Neuron (in vitro differentiated cells): ENCODE measurements at regions not wholly inside any gene's neighbourhood (a gene's known extent, or its start where the extent isn't known, plus 50 kb on each side); places are given as distances from the start of the nearest gene placed in this dataset.

ENCODE experiments used
- H2AFZ ChIP-seq: one replicate; pipeline ENCODE4 v1.6.1; 2013; ENCODE audit warnings: low read depth, mild to moderate bottlenecking, inconsistent platforms, low read length, moderate library complexity
- H3K27me3 ChIP-seq: one replicate; pipeline ENCODE4 v1.6.1; 2013; ENCODE audit warnings: low read length; ENCODE audit not compliant: insufficient read depth
- H3K36me3 ChIP-seq: one replicate; pipeline ENCODE4 v1.6.1; 2013; ENCODE audit warnings: low read length; ENCODE audit not compliant: insufficient read depth
- H3K4me1 ChIP-seq: one replicate; pipeline ENCODE4 v1.6.1; 2013; ENCODE audit warnings: low read length; ENCODE audit not compliant: insufficient read depth
- H3K4me3 ChIP-seq: 2 replicates; pipeline ENCODE4 v1.5.1; 2013; ENCODE audit warnings: mild to moderate bottlenecking, low read length, moderate library complexity
- H3K9me3 ChIP-seq: one replicate; pipeline ENCODE4 v1.6.1; 2013; ENCODE audit warnings: low read length

DNA sequence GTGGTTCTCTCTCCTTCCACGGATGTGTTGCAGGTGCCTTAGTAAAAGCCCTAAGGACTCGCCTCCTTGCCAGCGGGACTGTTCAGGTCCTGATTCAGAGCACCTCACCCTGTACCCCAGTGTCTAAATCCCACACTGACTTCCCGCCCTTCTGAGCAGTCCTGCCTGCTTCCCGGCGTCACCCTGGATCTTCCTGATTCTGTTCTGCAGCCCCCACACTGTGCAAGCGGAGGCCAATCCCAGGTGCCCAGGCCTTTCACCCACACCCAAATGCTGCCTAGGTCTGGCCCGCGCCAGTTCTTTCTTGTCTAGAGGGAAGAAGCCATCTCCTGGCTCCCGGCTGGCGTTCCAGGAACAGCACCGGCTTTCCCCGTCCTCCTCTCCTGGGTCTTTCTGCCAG is 95.9 kb upstream of the GALNT2 start:
- Histone ChIP-seq H3K4me3 (no peak overlapping the region), H3K9me3 (no peaks in the 10 kb centered on the region), H3K36me3 (no peaks in the 10 kb centered on the region)

DNA sequence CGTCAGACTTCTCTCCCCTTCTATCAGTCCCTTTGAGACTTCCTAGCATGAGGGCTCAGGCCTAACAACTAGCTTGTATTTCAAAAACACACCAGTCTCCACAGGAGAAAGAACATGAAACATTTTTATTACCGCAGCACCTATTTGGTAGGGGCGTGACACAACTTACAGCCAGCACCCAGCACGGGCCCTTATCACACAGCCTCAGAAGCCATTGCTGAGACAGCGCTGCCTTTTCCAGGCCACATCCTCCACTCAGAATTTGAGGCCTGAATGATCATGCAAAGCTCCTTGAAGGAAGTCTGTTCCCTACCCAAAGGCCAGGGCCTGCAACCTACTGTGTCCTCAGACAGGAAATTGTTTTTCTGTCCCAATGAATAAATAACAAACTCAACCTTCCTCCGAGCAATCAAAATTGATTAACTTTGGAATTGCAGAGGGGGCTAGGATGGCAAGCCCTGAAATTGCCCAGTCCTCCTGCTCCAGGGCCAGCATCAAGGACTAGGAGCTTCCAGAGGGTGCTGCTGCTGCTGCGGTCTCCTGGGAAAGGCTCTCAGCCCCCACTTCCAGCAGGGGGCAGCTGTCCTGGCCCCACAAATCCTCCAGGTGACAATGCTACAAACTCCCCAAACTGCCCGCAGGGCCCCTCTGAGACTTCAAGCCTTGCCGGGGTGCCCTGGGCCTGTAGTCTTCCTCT is 94.3 kb upstream of the GALNT2 start:
- no peak overlapping the region for H3K4me3 ChIP-seq
- no peaks in the 10 kb centered on the region for H3K36me3 ChIP-seq

More for the DNA sequence above, 95.9 kb upstream of the GALNT2 start:
- no peak overlapping the region for H2AFZ ChIP-seq
- H3K27me3 ChIP-seq, result no peaks in the 10 kb centered on the region
- H3K4me1 ChIP-seq, result no peaks in the 10 kb centered on the region

DNA sequence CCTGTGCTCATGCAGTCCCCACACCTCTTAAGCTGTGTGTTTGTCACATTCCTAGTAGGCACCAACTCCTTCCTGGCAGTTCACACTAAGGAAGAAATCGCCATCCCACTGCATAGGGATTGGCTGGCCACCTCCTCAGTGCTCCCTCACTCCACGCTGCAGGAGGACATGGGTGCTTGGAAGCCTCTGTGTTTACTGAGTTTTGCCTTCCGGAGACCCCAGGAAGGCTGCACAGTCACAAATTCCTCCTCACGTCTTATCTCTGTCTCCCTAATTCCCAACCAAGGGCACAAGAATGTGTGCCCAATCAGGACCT is 93.8 kb upstream of the GALNT2 start:
- Histone ChIP-seq H3K4me1 (no peaks in the 10 kb centered on the region), H3K4me3 (no peak overlapping the region)

More for the DNA sequence above, 94.3 kb upstream of the GALNT2 start:
- Histone ChIP-seq H3K27me3 (no peaks in the 10 kb centered on the region), H3K4me1 (no peaks in the 10 kb centered on the region), H2AFZ (no peak overlapping the region), H3K9me3 (no peaks in the 10 kb centered on the region)

DNA sequence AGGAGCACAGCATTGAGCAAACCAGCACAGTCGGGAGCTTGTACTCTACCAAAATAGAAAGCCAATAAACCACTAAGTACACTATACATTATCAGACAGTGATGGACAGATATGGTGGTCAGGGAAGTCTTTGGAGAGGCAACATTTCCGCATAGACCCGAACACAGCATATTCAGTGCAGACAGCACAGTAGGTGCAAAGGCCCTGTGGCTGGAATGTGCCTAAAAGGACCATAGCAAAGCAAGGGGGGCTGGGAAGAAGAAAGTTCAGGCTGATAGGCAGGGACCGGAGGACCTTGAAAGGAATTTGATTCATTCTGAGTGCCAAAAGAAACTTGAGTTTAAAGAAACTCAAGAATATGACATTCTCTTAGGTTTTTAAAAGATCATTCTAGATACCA is 92.0 kb upstream of the GALNT2 start:
- Histone ChIP-seq H3K9me3 (no peaks in the 10 kb centered on the region), H2AFZ (no peak overlapping the region), H3K4me3 (no peak overlapping the region), H3K36me3 (no peaks in the 10 kb centered on the region), H3K4me1 (no peaks in the 10 kb centered on the region), H3K27me3 (no peaks in the 10 kb centered on the region)

More for the DNA sequence above, 93.8 kb upstream of the GALNT2 start:
- H2AFZ ChIP-seq, result no peak overlapping the region
- no peaks in the 10 kb centered on the region for H3K36me3 ChIP-seq
- H3K9me3 ChIP-seq, result no peaks in the 10 kb centered on the region
- no peaks in the 10 kb centered on the region for H3K27me3 ChIP-seq

DNA sequence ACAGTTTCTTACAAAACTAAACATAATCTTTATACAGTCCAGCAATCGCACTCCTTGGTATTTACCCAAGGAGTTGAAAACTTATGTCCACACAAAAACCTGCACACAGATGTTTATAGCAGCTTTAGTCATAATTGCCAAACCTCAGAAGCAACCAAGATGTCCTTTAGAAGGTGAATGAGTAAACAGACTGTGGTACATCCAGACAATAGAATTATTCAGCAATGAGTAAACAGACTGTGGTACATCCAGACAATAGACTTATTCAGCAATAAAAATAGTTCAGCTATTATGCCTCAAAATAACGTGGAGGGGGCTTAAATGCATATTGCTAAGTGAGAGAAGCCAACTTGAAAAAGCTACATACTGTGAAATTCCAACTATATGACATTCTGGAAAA is 87.0 kb upstream of the GALNT2 start:
- H3K36me3 ChIP-seq, result no peaks in the 10 kb centered on the region
- no peak overlapping the region for H2AFZ ChIP-seq
- no peak overlapping the region for H3K4me3 ChIP-seq
- H3K27me3 ChIP-seq, result peaks cover 7% of the 10 kb centered on the region
- H3K9me3 ChIP-seq, result no peaks in the 10 kb centered on the region
- H3K4me1 ChIP-seq, result no peaks in the 10 kb centered on the region

DNA sequence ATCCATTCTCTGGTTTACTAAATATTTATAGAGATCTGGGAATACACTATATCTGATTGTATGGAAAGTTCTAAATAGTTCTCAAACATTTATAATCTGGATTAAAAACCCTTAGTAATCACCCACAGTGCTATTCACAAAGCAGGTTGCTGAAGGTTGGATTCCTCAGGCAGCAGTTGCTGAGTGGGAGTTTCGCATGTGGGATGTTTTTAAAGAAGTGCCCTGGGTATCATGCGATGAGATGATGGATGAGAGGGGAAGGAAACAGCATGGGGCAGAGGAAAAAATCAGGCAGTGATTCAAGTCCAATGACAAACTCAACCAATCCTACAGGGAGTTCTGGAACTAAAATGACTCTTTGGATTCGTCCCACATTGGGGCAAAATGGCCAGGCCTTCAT is 85.3 kb upstream of the GALNT2 start:
- no peak overlapping the region for H2AFZ ChIP-seq
- no peaks in the 10 kb centered on the region for H3K36me3 ChIP-seq
- H3K4me1 ChIP-seq, result no peaks in the 10 kb centered on the region
- H3K9me3 ChIP-seq, result no peaks in the 10 kb centered on the region
- H3K27me3 ChIP-seq, result peaks cover 10% of the 10 kb centered on the region
- H3K4me3 ChIP-seq, result no peak overlapping the region

DNA sequence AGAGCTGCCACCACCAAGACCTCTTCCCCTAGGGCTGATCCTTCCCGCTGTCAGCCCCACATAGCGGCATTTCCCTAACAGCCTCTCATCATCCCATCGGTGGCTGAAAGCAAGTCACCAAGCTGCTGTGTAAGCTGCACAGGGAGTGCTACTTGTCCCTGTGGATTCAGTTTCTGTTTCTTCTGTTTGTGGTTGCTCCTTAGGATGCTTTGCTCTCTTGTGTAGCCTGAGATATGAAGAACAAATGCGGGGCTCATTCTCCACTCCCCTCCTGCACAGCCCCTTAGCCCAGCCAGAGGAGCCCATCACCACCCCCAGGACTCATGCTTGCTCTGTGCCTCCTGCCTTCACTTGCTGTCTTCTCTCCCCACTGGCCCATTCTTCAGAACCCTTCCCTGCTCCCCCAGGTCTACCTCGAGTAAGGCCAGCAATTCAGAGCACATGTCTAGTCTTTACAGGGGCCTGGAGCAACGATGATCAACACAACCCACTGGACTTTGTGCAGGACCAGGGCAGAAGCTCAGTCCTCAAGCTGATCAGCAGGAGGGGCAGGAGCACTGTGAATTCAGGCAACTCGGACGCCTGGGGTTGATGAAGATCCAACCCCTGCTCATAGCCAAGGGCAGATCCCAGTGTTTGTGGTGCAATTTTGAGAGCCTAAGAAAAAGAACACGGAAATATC is 82.6 kb upstream of the GALNT2 start:
- H3K4me3 ChIP-seq, result no peak overlapping the region

DNA sequence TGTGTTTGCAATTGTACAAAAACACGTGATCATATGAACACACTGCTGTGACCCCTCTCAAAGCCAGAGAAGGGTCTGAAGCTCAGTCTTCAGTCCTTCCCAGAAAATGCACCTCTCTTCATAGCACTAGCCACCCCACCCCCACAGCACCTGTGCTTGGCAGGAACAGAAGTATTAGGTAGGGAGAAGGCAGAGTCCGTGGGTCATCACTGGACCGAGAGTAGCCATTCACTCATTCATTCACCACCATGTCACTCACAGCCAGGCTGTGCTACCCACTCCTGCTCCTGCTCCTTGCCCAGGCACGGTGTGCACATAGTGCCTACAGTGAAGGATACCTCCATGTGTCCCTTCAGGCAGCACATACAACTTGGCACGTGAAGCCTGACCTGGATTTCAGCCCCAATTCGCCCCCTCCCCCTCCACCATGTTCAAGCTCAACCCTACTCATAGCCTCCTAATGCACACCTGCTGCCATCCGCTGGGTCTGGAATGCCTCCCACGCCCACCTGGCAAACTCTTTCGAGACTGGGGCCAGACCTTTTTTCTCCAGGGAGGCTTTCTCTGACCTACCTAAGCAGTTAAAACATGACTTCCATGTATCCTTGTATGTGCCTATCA is 81.9 kb upstream of the GALNT2 start:
- H3K27me3 ChIP-seq, result peaks cover 10% of the 10 kb centered on the region
- no peaks in the 10 kb centered on the region for H3K4me1 ChIP-seq
- no peaks in the 10 kb centered on the region for H3K9me3 ChIP-seq
- H2AFZ ChIP-seq, result no peak overlapping the region
- H3K36me3 ChIP-seq, result no peaks in the 10 kb centered on the region
- H3K4me3 ChIP-seq, result no peak overlapping the region

More for the DNA sequence above, 82.6 kb upstream of the GALNT2 start:
- Histone ChIP-seq H3K4me1 (no peaks in the 10 kb centered on the region), H3K36me3 (no peaks in the 10 kb centered on the region), H3K9me3 (no peaks in the 10 kb centered on the region), H2AFZ (no peak overlapping the region), H3K27me3 (peaks cover 10% of the 10 kb centered on the region)

DNA sequence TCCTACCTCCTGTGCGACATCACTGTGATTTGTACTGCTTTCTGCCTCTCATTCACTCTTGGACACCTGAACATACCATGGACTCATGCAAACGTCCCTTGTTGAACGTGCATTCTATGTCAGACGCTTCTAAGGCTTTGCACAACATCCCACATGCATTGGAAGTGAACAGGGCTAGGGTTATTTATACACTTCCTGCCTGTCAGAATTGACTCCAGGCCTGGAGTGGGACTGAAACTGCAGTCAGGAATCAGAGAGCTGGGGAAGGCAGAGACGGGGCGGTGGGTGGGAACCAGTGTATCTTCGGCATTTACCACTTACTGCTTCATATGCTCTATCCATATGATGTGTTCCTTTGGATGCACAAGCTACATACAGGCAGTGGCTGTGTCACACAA is 81.4 kb upstream of the GALNT2 start:
- H3K27me3 ChIP-seq, result peaks cover 10% of the 10 kb centered on the region
- no peaks in the 10 kb centered on the region for H3K9me3 ChIP-seq
- H3K36me3 ChIP-seq, result no peaks in the 10 kb centered on the region
- H2AFZ ChIP-seq, result no peak overlapping the region
- H3K4me3 ChIP-seq, result no peak overlapping the region
- H3K4me1 ChIP-seq, result no peaks in the 10 kb centered on the region

DNA sequence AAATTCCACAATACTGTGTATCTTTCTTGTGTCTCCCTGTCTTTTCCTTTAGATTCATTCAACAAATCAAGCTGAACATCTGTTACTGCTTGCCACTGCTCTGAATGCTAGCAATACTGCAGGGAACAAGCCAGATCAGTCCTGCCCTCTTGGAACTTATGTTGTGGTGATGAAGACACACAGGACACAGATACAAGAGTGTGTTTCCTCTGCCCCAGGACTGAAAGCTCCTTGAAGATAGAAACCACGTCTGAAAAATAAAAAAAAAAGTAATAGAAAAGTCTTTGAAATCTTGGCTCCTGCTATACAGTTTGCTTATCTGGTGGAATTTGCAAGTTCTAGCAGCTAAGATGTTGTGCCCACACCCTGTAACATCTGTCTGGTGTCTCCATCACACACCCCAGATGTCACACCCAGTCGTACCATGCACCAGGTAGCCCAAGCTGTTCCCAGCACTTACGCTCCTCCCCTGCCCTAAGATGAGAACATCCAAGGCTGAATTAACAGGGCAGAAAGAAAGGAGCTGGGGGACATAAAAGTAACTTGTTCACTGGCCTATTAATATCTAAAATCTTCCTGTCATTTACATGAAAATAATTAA is 80.2 kb upstream of the GALNT2 start:
- Histone ChIP-seq H2AFZ (no peak overlapping the region), H3K27me3 (peaks cover 10% of the 10 kb centered on the region), H3K4me3 (no peak overlapping the region), H3K4me1 (no peaks in the 10 kb centered on the region), H3K9me3 (no peaks in the 10 kb centered on the region), H3K36me3 (no peaks in the 10 kb centered on the region)

DNA sequence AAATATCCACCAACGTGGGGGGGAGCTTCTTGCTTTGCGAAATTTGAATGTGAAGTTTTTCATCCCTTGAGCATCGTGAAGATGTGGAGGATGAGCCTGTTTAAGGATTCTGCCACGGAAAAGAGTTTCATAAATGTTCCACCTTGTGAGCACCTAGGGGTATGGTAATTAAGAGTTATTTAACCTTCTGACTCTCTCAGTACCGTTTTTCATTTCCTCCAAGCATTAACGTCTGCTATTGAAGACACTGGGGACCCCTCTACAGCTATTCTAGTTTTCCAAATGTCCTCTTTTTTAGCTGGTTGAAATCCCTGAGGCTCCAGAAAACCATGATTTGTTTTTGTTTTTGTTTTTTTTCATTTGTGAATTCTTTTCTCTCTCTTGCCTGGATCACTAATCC is 79.1 kb upstream of the GALNT2 start:
- Histone ChIP-seq H2AFZ (no peak overlapping the region), H3K4me1 (no peaks in the 10 kb centered on the region), H3K27me3 (peaks cover 3% of the 10 kb centered on the region), H3K4me3 (no peak overlapping the region), H3K9me3 (no peaks in the 10 kb centered on the region), H3K36me3 (no peaks in the 10 kb centered on the region)

DNA sequence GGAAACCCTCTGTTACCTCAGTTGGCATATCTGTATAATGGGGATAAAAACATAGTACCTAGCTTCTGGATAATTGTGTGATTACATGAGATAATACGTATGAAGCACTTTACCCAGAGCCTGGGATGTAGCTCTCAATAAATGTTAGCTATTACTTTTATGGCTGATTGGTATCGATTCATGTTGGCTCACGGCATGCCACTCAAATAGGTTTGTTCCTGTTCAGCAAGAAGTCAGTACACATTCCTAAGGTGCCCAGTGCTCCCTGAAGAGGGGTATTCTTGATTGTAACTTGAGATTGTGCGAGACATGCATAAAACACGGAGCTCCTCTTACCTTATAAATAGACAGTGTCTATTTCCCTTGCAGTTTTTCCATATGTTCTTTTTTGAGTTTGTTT is 78.5 kb upstream of the GALNT2 start:
- no peaks in the 10 kb centered on the region for H3K36me3 ChIP-seq
- H3K4me1 ChIP-seq, result no peaks in the 10 kb centered on the region
- peaks cover 5% of the 10 kb centered on the region for H3K27me3 ChIP-seq
- H2AFZ ChIP-seq, result no peak overlapping the region
- no peak overlapping the region for H3K4me3 ChIP-seq
- no peaks in the 10 kb centered on the region for H3K9me3 ChIP-seq

DNA sequence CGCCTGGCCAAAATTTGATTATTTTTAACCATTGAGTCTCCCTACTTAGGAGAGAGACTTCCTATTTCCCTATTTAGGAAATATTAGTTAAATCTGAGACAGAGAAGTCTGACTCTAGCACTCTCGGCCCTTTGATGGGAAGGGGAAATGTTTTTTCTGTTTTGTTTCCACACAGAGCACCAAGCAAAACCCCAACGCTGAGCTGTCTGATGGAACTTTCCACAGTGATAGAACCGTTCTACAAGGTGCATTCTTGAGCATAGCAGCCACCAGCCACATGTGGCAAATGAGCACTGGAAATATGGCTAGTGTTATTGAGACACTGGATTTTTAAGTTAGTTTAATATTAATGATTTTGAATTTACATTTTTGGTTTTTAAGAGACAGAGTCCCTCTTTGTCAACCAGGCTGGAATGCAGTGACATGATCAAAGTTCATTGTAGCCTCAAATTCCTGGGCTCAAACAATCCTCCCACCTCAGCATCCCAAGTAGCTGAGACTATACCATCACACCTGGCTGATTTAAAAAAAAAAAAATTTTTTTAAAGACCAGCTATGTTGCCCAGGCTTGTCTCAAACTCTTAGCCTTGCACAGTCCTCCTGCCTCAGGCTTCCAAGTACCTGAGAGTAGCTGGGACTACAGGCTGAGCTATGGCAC is 77.3 kb upstream of the GALNT2 start:
- Histone ChIP-seq H3K9me3 (no peaks in the 10 kb centered on the region), H3K4me3 (no peak overlapping the region), H3K4me1 (no peaks in the 10 kb centered on the region), H3K36me3 (no peaks in the 10 kb centered on the region), H3K27me3 (peaks cover 8% of the 10 kb centered on the region), H2AFZ (no peak overlapping the region)
